ENCODE measurements at regions not wholly inside any gene's neighbourhood (a gene's known extent, or its start where the extent isn't known, plus 50 kb on each side); places are given as distances from the start of the nearest gene placed in this dataset.

- TF ChIP-seq POLR2A (IDR thresholded peaks at IDR 0.05): no peak
- no peak for TF ChIP-seq CTCF (IDR thresholded peaks at IDR 0.05)
Measured at GRCh38 chr1:34650090-34650489, 104.8 kb upstream of the GJB5 start.

All from right lobe of liver (tissue), 4 donors.